SK-N-SH (cell line): ENCODE measurements at regions not wholly inside any gene's neighbourhood (a gene's known extent, or its start where the extent isn't known, plus 50 kb on each side); places are given as distances from the start of the nearest gene placed in this dataset.

Experiments used
- FOSL2 ChIP-seq: IDR thresholded peaks from 2 replicates; pipeline ENCODE4 v1.4.0; 2012; ENCODE audit warnings: low read depth, mild to moderate bottlenecking, moderate library complexity, borderline replicate concordance
- GABPA ChIP-seq: IDR thresholded peaks from 2 replicates; pipeline ENCODE4 v1.4.0; 2012; ENCODE audit warnings: low read depth, mild to moderate bottlenecking
- MXI1 ChIP-seq: IDR thresholded peaks from 2 replicates; pipeline ENCODE4 v1.6.1; 2012; ENCODE audit warnings: mild to moderate bottlenecking, low read depth, low read length, improper control_type of control experiment
- RAD21 ChIP-seq: IDR thresholded peaks from 2 replicates; pipeline ENCODE4 v1.6.1; 2012; ENCODE audit warnings: mild to moderate bottlenecking, low read length
- RCOR1 ChIP-seq: fragments of 150-350 bp; IDR thresholded peaks from 2 replicates; pipeline ENCODE4 v1.6.1; 2017; ENCODE audit warnings: antibody characterized with exemption, low read length
- RFX5 ChIP-seq: IDR thresholded peaks from 2 replicates; pipeline ENCODE4 v1.6.1; 2012; ENCODE audit warnings: mild to moderate bottlenecking, improper control_type of control experiment, low read length
- TCF12 ChIP-seq: IDR thresholded peaks from 2 replicates; pipeline ENCODE4 v1.4.0; 2012
- TEAD4 ChIP-seq: IDR thresholded peaks from 2 replicates; pipeline ENCODE4 v1.4.0; 2012; ENCODE audit warnings: mild to moderate bottlenecking, borderline replicate concordance; ENCODE audit not compliant: insufficient read depth
- YY1 ChIP-seq: IDR thresholded peaks from 2 replicates; pipeline ENCODE4 v1.4.0; 2012; ENCODE audit warnings: low read depth, mild to moderate bottlenecking
- TF ChIP-seq, protein P1 (sequence below): fragments of 200-600 bp; sonication (generic); IDR thresholded peaks from 2 replicates; pipeline ENCODE4 v1.6.1; 2017; ENCODE audit warnings: antibody characterized with exemption, mild to moderate bottlenecking, moderate library complexity
- TF ChIP-seq, protein P2 (sequence below): fragments of 150-350 bp; IDR thresholded peaks from 2 replicates; pipeline ENCODE4 v1.6.1; 2016; ENCODE audit warnings: mild to moderate bottlenecking, low read depth, low read length

DNA sequence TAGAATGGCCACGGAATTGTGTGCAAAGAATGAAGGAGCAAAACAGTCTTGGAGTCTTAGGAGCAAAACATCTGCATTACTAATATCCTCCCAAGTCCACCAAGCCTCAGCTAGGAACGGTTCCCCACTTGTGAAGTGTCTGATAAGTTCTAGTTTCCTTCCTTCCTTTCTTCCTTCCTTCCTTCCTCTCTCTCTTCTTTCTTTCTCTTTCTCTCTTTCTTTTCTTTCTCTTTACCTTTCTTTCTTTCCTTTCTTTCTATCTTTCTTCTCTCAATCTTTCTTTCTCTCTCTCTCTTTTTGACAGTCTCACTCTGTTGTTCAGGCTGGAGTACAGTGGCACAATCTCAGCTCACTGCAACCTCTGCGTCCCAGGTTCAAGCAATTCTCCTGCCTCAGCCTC lies 160.8 kb downstream of the FOXL1 start:
- TF ChIP-seq TCF12 (no peak), RAD21 (no peak), YY1 (no peak), GABPA (no peak), RCOR1 (no peak), FOSL2 (no peak), TEAD4 (no peak), RFX5 (no peak), MXI1 (no peak)
- TF ChIP-seq, protein P1, sequence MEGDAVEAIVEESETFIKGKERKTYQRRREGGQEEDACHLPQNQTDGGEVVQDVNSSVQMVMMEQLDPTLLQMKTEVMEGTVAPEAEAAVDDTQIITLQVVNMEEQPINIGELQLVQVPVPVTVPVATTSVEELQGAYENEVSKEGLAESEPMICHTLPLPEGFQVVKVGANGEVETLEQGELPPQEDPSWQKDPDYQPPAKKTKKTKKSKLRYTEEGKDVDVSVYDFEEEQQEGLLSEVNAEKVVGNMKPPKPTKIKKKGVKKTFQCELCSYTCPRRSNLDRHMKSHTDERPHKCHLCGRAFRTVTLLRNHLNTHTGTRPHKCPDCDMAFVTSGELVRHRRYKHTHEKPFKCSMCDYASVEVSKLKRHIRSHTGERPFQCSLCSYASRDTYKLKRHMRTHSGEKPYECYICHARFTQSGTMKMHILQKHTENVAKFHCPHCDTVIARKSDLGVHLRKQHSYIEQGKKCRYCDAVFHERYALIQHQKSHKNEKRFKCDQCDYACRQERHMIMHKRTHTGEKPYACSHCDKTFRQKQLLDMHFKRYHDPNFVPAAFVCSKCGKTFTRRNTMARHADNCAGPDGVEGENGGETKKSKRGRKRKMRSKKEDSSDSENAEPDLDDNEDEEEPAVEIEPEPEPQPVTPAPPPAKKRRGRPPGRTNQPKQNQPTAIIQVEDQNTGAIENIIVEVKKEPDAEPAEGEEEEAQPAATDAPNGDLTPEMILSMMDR = no peak
- TF ChIP-seq, protein P2, sequence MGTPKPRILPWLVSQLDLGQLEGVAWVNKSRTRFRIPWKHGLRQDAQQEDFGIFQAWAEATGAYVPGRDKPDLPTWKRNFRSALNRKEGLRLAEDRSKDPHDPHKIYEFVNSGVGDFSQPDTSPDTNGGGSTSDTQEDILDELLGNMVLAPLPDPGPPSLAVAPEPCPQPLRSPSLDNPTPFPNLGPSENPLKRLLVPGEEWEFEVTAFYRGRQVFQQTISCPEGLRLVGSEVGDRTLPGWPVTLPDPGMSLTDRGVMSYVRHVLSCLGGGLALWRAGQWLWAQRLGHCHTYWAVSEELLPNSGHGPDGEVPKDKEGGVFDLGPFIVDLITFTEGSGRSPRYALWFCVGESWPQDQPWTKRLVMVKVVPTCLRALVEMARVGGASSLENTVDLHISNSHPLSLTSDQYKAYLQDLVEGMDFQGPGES = no peak
